GM13977 (cell line): ENCODE measurements at regions not wholly inside any gene's neighbourhood (a gene's known extent, or its start where the extent isn't known, plus 50 kb on each side); places are given as distances from the start of the nearest gene placed in this dataset.
"Not testable (repeated sequence)": the region's sequence is repeated elsewhere in the genome, so short reads cannot be mapped to it uniquely, and the experiment has no call there.

Experiments used
- DNase-seq: peaks from one replicate; pipeline ENCODE4 v3.0.0; 2012; ENCODE audit warnings: low spot score
- CTCF ChIP-seq: IDR thresholded peaks from 2 replicates; pipeline ENCODE4 v1.5.1; 2012; ENCODE audit warnings: mild to moderate bottlenecking, control low read depth; ENCODE audit not compliant: insufficient read depth; ENCODE audit errors: extremely low read depth, missing control alignments
- in situ Hi-C: fragments of 300-500 bp; cut with MboI; formaldehyde crosslinking; loops from one replicate; pipeline ENCODE4 v1.12.0; 2022; ENCODE audit warnings: low sequenced_read_pairs, low pct_unique_long_range_greater_than_20kb, mixed read lengths, inconsistent platforms; ENCODE audit not compliant: unreplicated experiment

GRCh38 chr3:145422556-145422955, 738.4 kb downstream of the PLOD2 start:
- DNase-seq = no peak
- in situ Hi-C loops = no loop called here
- TF ChIP-seq CTCF = no peak

- in situ Hi-C loops = no loop called here
- TF ChIP-seq CTCF = no peak
Measured at GRCh38 chr3:145427355-145427754, 733.6 kb downstream of the PLOD2 start.

GRCh38 chr3:145429546-145429945, 731.4 kb downstream of the PLOD2 start:
- DNase-seq = no peak
- TF ChIP-seq CTCF = no peak
- in situ Hi-C loops = no loop called here

More at GRCh38 chr3:145427355-145427754, 733.6 kb downstream of the PLOD2 start:
- no peak for DNase-seq

GRCh38 chr3:145448436-145448835, 712.5 kb downstream of the PLOD2 start:
- DNase-seq = no peak
- TF ChIP-seq CTCF = no peak
- in situ Hi-C loops = no loop called here

GRCh38 chr3:145450018-145450682, 710.8 kb downstream of the PLOD2 start:
- DNase-seq = no peak
- no peak for TF ChIP-seq CTCF
- in situ Hi-C loops = no loop called here

GRCh38 chr3:145457825-145458552, 703.0 kb downstream of the PLOD2 start:
- peak; percentile 3 for DNase-seq
- no peak for TF ChIP-seq CTCF
- in situ Hi-C loops = no loop called here

GRCh38 chr3:145459681-145460080, 701.3 kb downstream of the PLOD2 start:
- DNase-seq, in situ Hi-C loops: not testable (repeated sequence)
